Endothelial cell of umbilical vein (primary cell): ENCODE measurements at regions not wholly inside any gene's neighbourhood (a gene's known extent, or its start where the extent isn't known, plus 50 kb on each side); places are given as distances from the start of the nearest gene placed in this dataset.

Source experiments
- BruUV-seq: library from RNA; stranded (reverse); fragments of 400-500 nt; replicated peaks from 2 replicates; lab custom pipeline; 2021; lab: Mats Ljungman, UMichigan
- CTCF ChIA-PET: fragments of 300-600, 350-600 bp; sonication (Branson Sonifier 250); formaldehyde crosslinking; loops from one replicate; lab custom pipeline; 2021; ENCODE audit warnings: antibody characterized with exemption, inconsistent platforms; lab: Charles Lee
- POLR2A ChIA-PET: fragments of 300-600, 350-600 bp; sonication (Branson Sonifier 250); formaldehyde crosslinking; loops from one replicate; lab custom pipeline; 2021; ENCODE audit warnings: antibody characterized with exemption, inconsistent platforms; lab: Charles Lee
- DNase-seq: peaks from one replicate; pipeline ENCODE4 v3.0.0-alpha.2; 2011; ENCODE audit warnings: low read depth, low spot score
- FAIRE-seq: peaks from 2 replicates; lab custom pipeline; 2011; peaks lifted over from hg19 to GRCh38; lab: Jason Lieb, UNC
- H2AFZ ChIP-seq: 2 replicates; pipeline ENCODE4 v1.6.0; 2012; ENCODE audit warnings: low read depth, low read length, control low read depth, inconsistent platforms
- H3K27ac ChIP-seq: 2 replicates; pipeline ENCODE4 v1.5.1; 2011; ENCODE audit warnings: low read depth, mild to moderate bottlenecking, control low read depth, low read length, moderate library complexity; ENCODE audit not compliant: insufficient read depth
- H3K27me3 ChIP-seq, 2 experiments: 2 replicates each; pipeline versions ENCODE4 v1.6.0 to v1.6.1; 2011; ENCODE audit warnings: low read length in 2 of 2, mixed read lengths in 1 of 2; ENCODE audit not compliant: control insufficient read depth in 2 of 2, insufficient read depth in 2 of 2
- H3K36me3 ChIP-seq, 2 experiments: 2 replicates in 1 of 2; 3 replicates in 1 of 2; pipeline ENCODE4 v1.5.1; 2011; ENCODE audit warnings: low read length in 2 of 2, mild to moderate bottlenecking in 1 of 2, moderate library complexity in 1 of 2; ENCODE audit not compliant: control insufficient read depth in 2 of 2, insufficient read depth in 2 of 2; ENCODE audit errors: extremely low read depth in 1 of 2
- H3K4me1 ChIP-seq: 3 replicates; pipeline ENCODE4 v1.5.1; 2011; ENCODE audit warnings: mild to moderate bottlenecking, low read length; ENCODE audit not compliant: control insufficient read depth, insufficient read depth; ENCODE audit errors: extremely low read depth
- H3K4me2 ChIP-seq: 2 replicates; pipeline ENCODE4 v1.6.1; 2011; ENCODE audit warnings: low read length, control low read depth, mixed read lengths; ENCODE audit not compliant: insufficient read depth
- H3K4me3 ChIP-seq, 3 experiments: fragments of 200-600 bp in 1 of 3; sonication (generic), shearing (Covaris generic) in 1 of 3; replicated peaks in 1 of 3; 2 replicates each; pipeline ENCODE4 v1.5.1; 2011 to 2016; ENCODE audit warnings: control low read depth in 3 of 3, low read length in 3 of 3, mild to moderate bottlenecking in 2 of 3, inconsistent platforms in 1 of 3, low read depth in 1 of 3, moderate library complexity in 1 of 3; ENCODE audit not compliant: insufficient read depth in 1 of 3
- H3K79me2 ChIP-seq: 2 replicates; pipeline ENCODE4 v1.6.0; 2012; ENCODE audit warnings: low read length, inconsistent platforms; ENCODE audit not compliant: control insufficient read depth, insufficient read depth
- H3K9ac ChIP-seq: replicated peaks from 2 replicates; pipeline ENCODE3; 2011; ENCODE audit warnings: low read length, control low read depth; ENCODE audit not compliant: insufficient read depth; ENCODE audit errors: extremely low read depth
- H3K9me1 ChIP-seq: replicated peaks from 3 replicates; pipeline ENCODE4 v1.6.0; 2011; ENCODE audit warnings: mild to moderate bottlenecking, low read length; ENCODE audit not compliant: control insufficient read depth, insufficient read depth; ENCODE audit errors: extremely low read depth
- H3K9me3 ChIP-seq: replicated peaks from 2 replicates; pipeline ENCODE4 v1.5.1; 2012; ENCODE audit warnings: low read length, inconsistent platforms; ENCODE audit not compliant: control insufficient read depth, insufficient read depth
- H4K20me1 ChIP-seq: replicated peaks from 2 replicates; pipeline ENCODE3; 2011; ENCODE audit warnings: mild to moderate bottlenecking, low read length; ENCODE audit not compliant: control insufficient read depth, insufficient read depth; ENCODE audit errors: extremely low read depth
- CTCF ChIP-seq, 2 donors: IDR thresholded peaks; 1 replicate in 1 of 2; 2 replicates in 1 of 2; pipeline ENCODE4 v1.5.1; 2011; ENCODE audit warnings: low read length in 2 of 2, mild to moderate bottlenecking in 2 of 2, moderate library complexity in 2 of 2, control low read depth in 1 of 2, inconsistent platforms in 1 of 2, low read depth in 1 of 2; ENCODE audit not compliant: insufficient read depth in 1 of 2; ENCODE audit errors: extremely low read depth in 1 of 2
- EZH2 ChIP-seq: IDR thresholded peaks from 2 replicates; pipeline ENCODE4 v1.6.1; 2012; ENCODE audit warnings: borderline replicate concordance, low read depth, mild to moderate bottlenecking, moderate library complexity, low read length, inconsistent platforms; ENCODE audit not compliant: severe bottlenecking
- FOS ChIP-seq: IDR thresholded peaks from 2 replicates; pipeline ENCODE4 v1.6.1; 2011; ENCODE audit warnings: mild to moderate bottlenecking, low read length, moderate library complexity, borderline replicate concordance; ENCODE audit not compliant: insufficient read depth
- GATA2 ChIP-seq: IDR thresholded peaks from 2 replicates; pipeline ENCODE4 v1.7.0; 2011; ENCODE audit warnings: low read depth, mild to moderate bottlenecking, moderate library complexity, mixed read lengths, low read length; ENCODE audit not compliant: insufficient read length, insufficient read depth
- JUN ChIP-seq: IDR thresholded peaks from 2 replicates; pipeline ENCODE4 v1.6.1; 2011; ENCODE audit warnings: borderline replicate concordance, low read depth; ENCODE audit not compliant: insufficient read length, insufficient read depth
- MAX ChIP-seq: IDR thresholded peaks from 2 replicates; pipeline ENCODE4 v1.6.1; 2011; ENCODE audit not compliant: insufficient read depth, insufficient read length
- MYC ChIP-seq: IDR thresholded peaks from one replicate; pipeline ENCODE4 v1.6.1; 2011; ENCODE audit warnings: mild to moderate bottlenecking, low read depth, low read length
- POLR2A ChIP-seq: IDR thresholded peaks from 2 replicates; pipeline ENCODE4 v1.6.1; 2012; ENCODE audit warnings: low read depth, mild to moderate bottlenecking, control low read depth, low read length
- POLR2AphosphoS5 ChIP-seq: IDR thresholded peaks from 2 replicates; pipeline ENCODE4 v1.6.1; 2012; ENCODE audit warnings: low read depth, mild to moderate bottlenecking, control low read depth, low read length, moderate library complexity; ENCODE audit not compliant: insufficient read depth
- dilution Hi-C: fragments of 300-500 bp; cut with MboI; formaldehyde crosslinking; loops from one replicate; pipeline ENCODE4 v1.15.0; 2019; ENCODE audit warnings: low sequenced_read_pairs; ENCODE audit not compliant: extremely low pct_ligation_motif_present
- intact Hi-C: fragments of 100-400 bp; cut with micrococcal nuclease; formaldehyde crosslinking; loops from one replicate; pipeline ENCODE4 v1.10.0; 2022

GRCh38 chr5:120329095-120329494, 135.0 kb upstream of the PRR16 start:
- H3K9me1 ChIP-seq, result no peaks in the 10 kb centered on the region
- CTCF ChIA-PET, result no interaction called here
- FAIRE-seq, result no peak

More at GRCh38 chr5:120329095-120329494, 135.0 kb upstream of the PRR16 start:
- Histone ChIP-seq H2AFZ (no peak overlapping the region), H3K27ac (no peak overlapping the region), H3K9ac (no peak overlapping the region), H3K27me3 (no peaks in the 10 kb centered on the region), H3K9me3 (no peaks in the 10 kb centered on the region), H3K4me2 (no peak overlapping the region), H3K36me3 (no peaks in the 10 kb centered on the region), H3K4me1 (no peaks in the 10 kb centered on the region), H4K20me1 (no peaks in the 10 kb centered on the region), H3K79me2 (no peaks in the 10 kb centered on the region), H3K4me3 (no peak overlapping the region)
- intact Hi-C loops (loop anchor here (5.0 kb wide), 1 partner anchor 118 kb away; no protein-coding TSS in a partner anchor), dilution Hi-C loops (no loop called here)
- POLR2A ChIA-PET, result no interaction called here
- no peak for TF ChIP-seq JUN
- TF ChIP-seq CTCF (IDR thresholded peaks at IDR 0.05; ENCODE audit: extremely low read depth in 1 of 2, insufficient read depth in 1 of 2, low read depth in 1 of 2, low read length in 2 of 2), result no peak
- no peak for TF ChIP-seq FOS
- no peak for TF ChIP-seq POLR2AphosphoS5
- no peak for TF ChIP-seq MYC
- TF ChIP-seq POLR2A, result no peak
- TF ChIP-seq GATA2, result no peak
- no peak for TF ChIP-seq MAX
- no peak for TF ChIP-seq EZH2
- DNase-seq, result no peak
- BruUV-seq, result no TSS peak
